Kidney tubule cell (primary cell): ENCODE measurements at regions not wholly inside any gene's neighbourhood (a gene's known extent, or its start where the extent isn't known, plus 50 kb on each side); places are given as distances from the start of the nearest gene placed in this dataset.
"Not testable (repeated sequence)": the region's sequence is repeated elsewhere in the genome, so short reads cannot be mapped to it uniquely, and the experiment has no call there.

Experiments used
- DNase-seq: peaks from one replicate; pipeline ENCODE4 v3.0.0-alpha.2; 2018; ENCODE audit warnings: low spot score

GRCh38 chr4:73348185-73348584, 55.9 kb upstream of the ALB start:
- DNase-seq = no peak

DNA sequence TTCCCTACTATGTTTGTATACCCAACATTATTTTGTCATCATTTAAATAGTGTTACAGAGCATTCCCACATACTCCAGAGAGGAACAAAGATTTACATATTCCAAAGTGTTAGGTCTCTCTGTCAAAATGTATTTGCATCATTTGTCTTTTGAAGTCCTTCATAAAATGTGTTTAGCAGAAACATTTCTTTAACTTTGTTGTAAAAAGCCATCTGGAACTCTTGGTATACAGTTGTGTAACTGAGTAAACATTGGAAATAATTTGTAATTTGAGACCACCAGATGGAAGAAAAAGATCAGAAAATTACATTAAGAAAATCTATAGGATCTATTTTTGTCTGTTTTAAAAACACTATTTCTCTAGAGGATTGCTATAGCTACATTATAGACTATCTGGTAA, 56.6 kb upstream of the ALB start:
- DNase-seq = no peak

GRCh38 chr4:73345399-73345975, 58.6 kb upstream of the ALB start:
- DNase-seq = peak; percentile 72

- DNase-seq = no peak
Measured at GRCh38 chr4:73344106-73344505, 60.0 kb upstream of the ALB start.

DNA sequence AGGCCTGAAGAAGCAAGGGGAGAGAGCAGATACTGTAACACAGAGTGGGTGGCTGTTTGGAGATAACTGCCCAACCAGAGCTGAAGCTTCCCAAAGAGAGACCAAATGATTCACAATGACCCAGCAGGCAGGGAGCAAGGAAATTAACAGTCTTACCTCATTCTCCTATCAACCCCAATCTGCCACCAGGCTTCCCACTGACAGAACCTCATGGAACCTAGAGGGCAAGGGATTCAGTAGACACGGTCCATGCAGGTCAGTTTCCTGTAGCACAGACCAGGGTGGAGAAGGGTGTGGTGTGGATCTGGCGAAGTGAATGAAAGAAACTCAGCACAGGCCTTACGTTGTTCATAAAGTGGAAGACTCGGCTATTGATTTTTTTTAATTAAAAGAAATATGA, 60.7 kb upstream of the ALB start:
- peak; percentile 38 for DNase-seq

GRCh38 chr4:73341454-73341853, 62.6 kb upstream of the ALB start:
- peak; percentile 61 for DNase-seq

DNA sequence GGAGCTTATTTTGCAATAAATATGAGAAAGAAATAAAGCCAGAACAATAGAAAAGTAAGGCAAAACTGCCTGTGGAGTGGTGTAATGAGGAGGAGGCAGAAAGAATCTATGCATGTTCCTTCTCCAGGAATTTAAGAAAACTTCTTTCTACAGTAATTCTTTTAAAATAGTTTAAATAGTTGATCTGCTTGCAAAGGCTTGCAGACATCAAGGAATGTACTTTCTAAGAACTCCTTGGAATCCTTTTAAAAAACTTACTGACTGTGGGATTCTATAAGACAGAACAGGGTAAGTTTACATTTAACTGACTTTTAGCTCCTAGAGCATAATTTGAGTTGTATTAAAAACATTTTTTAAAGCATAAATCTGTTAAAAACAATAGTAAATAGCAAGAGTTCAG, 63.2 kb upstream of the ALB start:
- DNase-seq = no peak

DNA sequence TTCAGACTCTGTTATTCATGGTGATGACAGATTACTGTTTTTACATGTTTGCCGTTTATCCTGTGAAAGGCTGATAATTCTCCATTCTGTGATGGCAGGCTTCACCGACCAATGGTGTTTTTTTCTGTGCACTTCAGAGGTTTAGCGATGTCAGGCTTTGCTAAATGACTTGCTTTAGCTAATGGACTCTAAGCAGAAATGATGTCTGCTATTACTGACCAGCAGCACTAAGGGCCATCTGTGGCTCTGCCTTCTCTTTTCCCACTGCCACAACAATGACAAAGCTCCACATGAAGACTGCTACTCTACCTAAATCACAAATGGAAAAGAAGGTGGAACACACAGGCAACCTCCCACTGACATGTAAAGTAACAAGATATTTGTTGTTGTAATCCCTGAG, 68.4 kb upstream of the ALB start:
- DNase-seq = no peak

GRCh38 chr4:73332012-73332411, 72.1 kb upstream of the ALB start:
- not testable (repeated sequence) for DNase-seq

- DNase-seq = no peak
Measured at GRCh38 chr4:73329300-73329699, 70.7 kb upstream of the ANKRD17 start.

DNA sequence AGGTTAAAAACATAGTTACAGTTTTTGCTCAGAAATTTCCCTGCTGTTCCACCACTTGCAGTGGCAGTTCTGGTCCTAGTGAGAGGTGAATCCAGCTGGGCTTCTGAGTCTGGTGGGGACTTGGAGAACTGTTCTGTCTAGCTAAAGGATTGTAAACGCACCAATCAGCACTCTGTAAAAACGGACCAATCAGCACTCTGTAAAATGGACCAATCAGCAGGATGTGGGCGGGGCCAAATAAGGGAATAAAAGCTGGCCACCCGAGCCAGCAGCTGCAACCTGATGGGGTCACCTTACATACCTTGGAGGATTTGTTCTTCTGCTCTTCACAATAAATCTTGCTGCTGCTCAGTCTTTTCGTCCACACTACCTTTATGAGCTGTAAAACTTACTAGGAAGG, 67.2 kb upstream of the ANKRD17 start:
- DNase-seq = not testable (repeated sequence)

- DNase-seq = no peak
Measured at GRCh38 chr4:73317092-73317491, 58.5 kb upstream of the ANKRD17 start.

- DNase-seq = peak; percentile 67
Measured at GRCh38 chr4:73315091-73315490, 56.5 kb upstream of the ANKRD17 start.

DNA sequence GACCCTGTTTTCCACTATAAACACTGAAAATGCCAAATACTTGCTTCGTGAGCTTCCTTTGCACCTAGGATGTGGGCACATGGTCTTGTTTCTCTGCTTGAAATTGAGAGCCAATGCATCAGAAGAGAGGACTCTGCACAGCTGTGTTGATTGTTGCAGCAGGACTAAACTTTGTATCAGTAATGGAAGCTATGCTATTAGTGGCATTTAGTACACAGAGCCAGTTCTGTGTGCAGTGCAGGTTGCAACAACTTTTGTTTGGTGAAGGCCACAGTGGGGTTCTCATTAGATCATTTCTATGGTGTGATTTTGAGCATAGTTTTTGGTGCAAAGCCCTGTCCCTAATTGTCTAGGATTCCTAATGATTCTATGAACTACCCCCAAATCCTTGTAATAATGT, 54.4 kb upstream of the ANKRD17 start:
- DNase-seq = no peak

DNA sequence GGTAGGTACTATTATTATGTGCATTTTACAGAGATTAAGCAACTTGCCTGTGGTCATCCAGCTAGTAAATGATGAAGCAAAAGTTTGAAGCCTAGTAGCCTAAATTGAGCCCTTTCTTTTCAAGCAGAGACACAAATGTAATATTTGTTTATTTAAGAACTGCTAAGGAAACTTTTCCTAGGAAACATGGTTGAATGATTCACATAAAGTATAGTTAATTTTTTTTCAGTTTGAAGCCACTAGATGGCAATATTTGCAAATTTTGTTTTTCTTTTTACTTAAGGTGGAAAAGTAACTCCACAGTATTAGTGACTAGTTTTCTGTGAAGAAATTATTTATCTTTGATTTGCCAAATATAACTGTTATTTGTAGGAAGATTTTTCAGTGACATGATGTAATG, 52.8 kb upstream of the ANKRD17 start:
- DNase-seq = peak; percentile 52

DNA sequence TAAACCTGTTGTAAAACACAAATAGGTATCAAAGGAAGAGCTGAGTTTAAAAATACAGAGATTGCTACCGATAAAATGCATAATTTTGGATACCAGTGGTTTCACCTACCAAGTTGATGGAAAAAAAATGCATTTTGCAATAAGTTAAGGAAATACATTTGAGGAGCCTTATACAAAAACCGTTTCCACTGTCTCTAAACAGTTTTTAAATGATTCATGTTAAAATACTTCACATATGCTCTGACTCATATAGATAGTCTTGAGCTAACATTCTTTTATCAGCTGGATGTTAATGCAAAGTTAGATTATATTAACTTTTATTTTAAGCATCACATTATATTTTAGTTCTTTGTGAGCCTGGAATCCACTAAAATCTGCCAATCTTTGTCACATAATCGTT, 50.6 kb upstream of the ANKRD17 start:
- peak; percentile 9 for DNase-seq
